WTC11 (cell line): ENCODE measurements at regions not wholly inside any gene's neighbourhood (a gene's known extent, or its start where the extent isn't known, plus 50 kb on each side); places are given as distances from the start of the nearest gene placed in this dataset.

Experiments used
- ATAC-seq: fragments of 200-7000 bp; cut with Tn5 transposase; 2 replicates; pipeline ENCODE4 v1.10.0; 2021; ENCODE audit warnings: mild to moderate bottlenecking, moderate library complexity
- CTCF ChIA-PET: fragments of 300-600 bp; sonication (Branson Sonifier 250); formaldehyde crosslinking; loops from one replicate; lab custom pipeline; 2021; ENCODE audit warnings: antibody characterized with exemption; lab: Charles Lee
- POLR2A ChIA-PET: fragments of 350-600 bp; sonication (Branson Sonifier 250); formaldehyde crosslinking; loops from one replicate; lab custom pipeline; 2021; ENCODE audit warnings: antibody characterized with exemption; lab: Charles Lee
- DNase-seq: peaks from one replicate; pipeline ENCODE4 v3.0.0; 2021; ENCODE audit warnings: low spot score
- H3K27ac Mint-ChIP-seq: 2 replicates; pipeline ENCODE4 v1.8.0; 2021; ENCODE audit warnings: mixed read lengths
- H3K27me3 Mint-ChIP-seq: 2 replicates; pipeline ENCODE4 v1.8.0; 2021; ENCODE audit warnings: low read depth, mild to moderate bottlenecking, moderate library complexity, mixed read lengths
- H3K36me3 Mint-ChIP-seq: 2 replicates; pipeline ENCODE4 v1.8.0; 2021; ENCODE audit warnings: mixed read lengths
- H3K4me1 Mint-ChIP-seq: 2 replicates; pipeline ENCODE4 v1.8.0; 2022; ENCODE audit warnings: mixed read lengths
- H3K4me3 Mint-ChIP-seq: 2 replicates; pipeline ENCODE4 v1.8.0; 2021; ENCODE audit warnings: mild to moderate bottlenecking, moderate library complexity, mixed read lengths
- H3K9me3 Mint-ChIP-seq: 2 replicates; pipeline ENCODE4 v1.8.0; 2021; ENCODE audit warnings: mixed read lengths
- ATF1 ChIP-seq: sonication (generic); formaldehyde crosslinking; IDR thresholded peaks from 2 replicates; pipeline ENCODE4 v1.8.1; 2023; ENCODE audit warnings: mild to moderate bottlenecking, moderate library complexity, missing genetic modification reagents
- CREM ChIP-seq: sonication (generic); formaldehyde crosslinking; IDR thresholded peaks from 2 replicates; pipeline ENCODE4 v1.8.1; 2022; ENCODE audit warnings: mild to moderate bottlenecking, missing genetic modification reagents, moderate library complexity
- EMX1 ChIP-seq: fragments of 250-450 bp; sonication (Bioruptor Pico); IDR thresholded peaks from 2 replicates; pipeline ENCODE4 v1.8.0; 2021; ENCODE audit warnings: mild to moderate bottlenecking
- GTF2I ChIP-seq: fragments of 250-450 bp; sonication (Bioruptor Pico); conservative IDR thresholded peaks from 2 replicates; pipeline ENCODE4 v1.4.0; 2021; ENCODE audit warnings: mild to moderate bottlenecking
- KAT7 ChIP-seq: sonication (generic); formaldehyde crosslinking; IDR thresholded peaks from 2 replicates; pipeline ENCODE4 v1.8.1; 2023; ENCODE audit warnings: missing genetic modification reagents, mild to moderate bottlenecking, borderline replicate concordance
- NFATC4 ChIP-seq: fragments of 250-450 bp; sonication (Bioruptor Pico); IDR thresholded peaks from 2 replicates; pipeline ENCODE4 v1.9.0; 2021; ENCODE audit warnings: mild to moderate bottlenecking
- NFYB ChIP-seq: sonication (generic); formaldehyde crosslinking; conservative IDR thresholded peaks from 2 replicates; pipeline ENCODE4 v1.8.0; 2022; ENCODE audit warnings: low read depth, missing genetic modification reagents
- ZNF423 ChIP-seq: fragments of 250-450 bp; sonication (Bioruptor Pico); IDR thresholded peaks from 2 replicates; pipeline ENCODE4 v2.1.2; 2022; ENCODE audit warnings: mild to moderate bottlenecking, moderate library complexity
- TF ChIP-seq, protein P1 (sequence below): sonication (generic); formaldehyde crosslinking; IDR thresholded peaks from 2 replicates; pipeline ENCODE4 v1.8.1; 2022; ENCODE audit warnings: mild to moderate bottlenecking, missing genetic modification reagents, moderate library complexity, borderline replicate concordance
- TF ChIP-seq, protein P2 (sequence below): sonication (generic); formaldehyde crosslinking; IDR thresholded peaks from 2 replicates; pipeline ENCODE4 v1.8.0; 2022; ENCODE audit warnings: mild to moderate bottlenecking, missing genetic modification reagents
- TF ChIP-seq, protein P3 (sequence below): sonication (generic); formaldehyde crosslinking; IDR thresholded peaks from 2 replicates; pipeline ENCODE4 v1.8.0; 2023; ENCODE audit warnings: mild to moderate bottlenecking, missing genetic modification reagents
- TF ChIP-seq, protein P4 (sequence below): fragments of 250-450 bp; sonication (Bioruptor Pico); IDR thresholded peaks from 2 replicates; pipeline ENCODE4 v1.9.0; 2021; ENCODE audit warnings: mild to moderate bottlenecking, borderline replicate concordance
- TF ChIP-seq, protein P5 (sequence below): sonication (generic); formaldehyde crosslinking; IDR thresholded peaks from 2 replicates; pipeline ENCODE4 v1.8.0; 2023; ENCODE audit warnings: missing genetic modification reagents
- TF ChIP-seq, protein P6 (sequence below): sonication (generic); formaldehyde crosslinking; IDR thresholded peaks from 2 replicates; pipeline ENCODE4 v1.8.1; 2023; ENCODE audit warnings: mild to moderate bottlenecking, missing genetic modification reagents

DNA sequence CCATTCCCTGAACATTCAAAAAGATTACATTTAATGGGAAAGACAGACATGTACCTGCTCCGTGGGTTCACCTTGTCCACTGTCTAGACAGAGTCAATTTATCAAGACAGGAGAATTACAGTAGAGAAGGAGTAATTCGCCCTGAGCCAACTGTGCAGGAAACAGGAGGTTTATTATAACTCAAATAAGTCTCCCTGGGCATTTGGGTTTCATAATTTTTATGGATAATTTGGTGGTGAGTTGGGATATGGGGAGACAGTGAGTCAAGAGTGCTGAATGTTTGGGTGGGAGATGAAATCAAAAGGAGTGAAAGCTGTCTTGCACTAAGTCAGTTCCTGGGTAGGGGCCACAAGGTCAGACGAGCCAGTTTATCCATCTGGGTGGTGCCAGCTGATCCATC, 165.9 kb upstream of the NAMPT start (continued):
- no peak for TF ChIP-seq KAT7 (CRISPR knock-in tag)
- TF ChIP-seq EMX1 (CRISPR knock-in tag): no peak
- TF ChIP-seq, protein P1, sequence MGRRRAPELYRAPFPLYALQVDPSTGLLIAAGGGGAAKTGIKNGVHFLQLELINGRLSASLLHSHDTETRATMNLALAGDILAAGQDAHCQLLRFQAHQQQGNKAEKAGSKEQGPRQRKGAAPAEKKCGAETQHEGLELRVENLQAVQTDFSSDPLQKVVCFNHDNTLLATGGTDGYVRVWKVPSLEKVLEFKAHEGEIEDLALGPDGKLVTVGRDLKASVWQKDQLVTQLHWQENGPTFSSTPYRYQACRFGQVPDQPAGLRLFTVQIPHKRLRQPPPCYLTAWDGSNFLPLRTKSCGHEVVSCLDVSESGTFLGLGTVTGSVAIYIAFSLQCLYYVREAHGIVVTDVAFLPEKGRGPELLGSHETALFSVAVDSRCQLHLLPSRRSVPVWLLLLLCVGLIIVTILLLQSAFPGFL (CRISPR knock-in tag): no peak
- no peak for TF ChIP-seq CREM
- TF ChIP-seq, protein P2, sequence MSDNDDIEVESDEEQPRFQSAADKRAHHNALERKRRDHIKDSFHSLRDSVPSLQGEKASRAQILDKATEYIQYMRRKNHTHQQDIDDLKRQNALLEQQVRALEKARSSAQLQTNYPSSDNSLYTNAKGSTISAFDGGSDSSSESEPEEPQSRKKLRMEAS (CRISPR knock-in tag): no peak
- TF ChIP-seq, protein P3, sequence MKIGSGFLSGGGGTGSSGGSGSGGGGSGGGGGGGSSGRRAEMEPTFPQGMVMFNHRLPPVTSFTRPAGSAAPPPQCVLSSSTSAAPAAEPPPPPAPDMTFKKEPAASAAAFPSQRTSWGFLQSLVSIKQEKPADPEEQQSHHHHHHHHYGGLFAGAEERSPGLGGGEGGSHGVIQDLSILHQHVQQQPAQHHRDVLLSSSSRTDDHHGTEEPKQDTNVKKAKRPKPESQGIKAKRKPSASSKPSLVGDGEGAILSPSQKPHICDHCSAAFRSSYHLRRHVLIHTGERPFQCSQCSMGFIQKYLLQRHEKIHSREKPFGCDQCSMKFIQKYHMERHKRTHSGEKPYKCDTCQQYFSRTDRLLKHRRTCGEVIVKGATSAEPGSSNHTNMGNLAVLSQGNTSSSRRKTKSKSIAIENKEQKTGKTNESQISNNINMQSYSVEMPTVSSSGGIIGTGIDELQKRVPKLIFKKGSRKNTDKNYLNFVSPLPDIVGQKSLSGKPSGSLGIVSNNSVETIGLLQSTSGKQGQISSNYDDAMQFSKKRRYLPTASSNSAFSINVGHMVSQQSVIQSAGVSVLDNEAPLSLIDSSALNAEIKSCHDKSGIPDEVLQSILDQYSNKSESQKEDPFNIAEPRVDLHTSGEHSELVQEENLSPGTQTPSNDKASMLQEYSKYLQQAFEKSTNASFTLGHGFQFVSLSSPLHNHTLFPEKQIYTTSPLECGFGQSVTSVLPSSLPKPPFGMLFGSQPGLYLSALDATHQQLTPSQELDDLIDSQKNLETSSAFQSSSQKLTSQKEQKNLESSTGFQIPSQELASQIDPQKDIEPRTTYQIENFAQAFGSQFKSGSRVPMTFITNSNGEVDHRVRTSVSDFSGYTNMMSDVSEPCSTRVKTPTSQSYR (CRISPR knock-in tag): no peak
- TF ChIP-seq, all 79 proteins: peak for 0

DNA sequence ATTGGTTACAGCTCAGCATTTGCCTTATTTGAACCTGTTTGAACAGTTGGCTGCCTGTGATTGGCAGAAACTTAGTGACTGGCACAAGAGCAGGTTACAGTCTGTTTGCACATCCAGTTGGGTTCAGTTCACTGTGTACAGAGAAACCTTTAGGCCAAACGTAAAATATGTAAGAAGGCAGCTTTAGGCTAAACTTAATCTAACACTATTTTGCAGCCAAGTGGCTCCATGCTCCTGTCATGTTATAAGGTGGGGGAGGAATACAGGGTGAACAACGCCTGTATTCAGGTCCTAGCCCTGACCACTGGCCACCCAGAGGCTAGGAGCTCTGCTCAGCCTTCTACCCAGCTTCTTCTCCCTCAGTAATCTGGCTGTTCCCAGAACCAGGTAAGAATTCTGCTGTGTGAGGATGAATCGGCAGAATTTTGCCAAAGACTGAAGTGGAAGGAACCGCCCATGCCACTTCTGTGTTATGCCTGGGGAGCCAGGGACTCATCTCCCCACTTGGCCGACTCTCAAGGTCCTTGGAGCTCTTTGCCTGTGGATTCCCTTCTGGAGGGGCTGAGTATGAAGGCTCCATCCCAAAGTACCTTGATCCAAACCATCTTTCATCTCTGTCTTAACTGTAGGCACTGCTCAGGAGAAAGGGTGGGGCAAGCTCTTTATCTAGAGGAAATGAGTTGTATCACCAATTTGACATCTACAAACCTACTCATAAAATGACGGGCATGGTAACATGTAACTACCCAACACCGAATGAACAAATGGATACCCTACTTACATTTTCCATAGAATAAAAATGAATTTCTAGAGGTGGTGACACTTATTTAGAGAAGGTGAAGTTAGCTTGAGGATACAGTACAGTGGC, 164.4 kb upstream of the NAMPT start:
- peaks cover 39% of the 10 kb centered on the region for H3K36me3 Mint-ChIP-seq
- ChIA-PET CTCF (no interaction called here), POLR2A (no interaction called here)
- ATAC-seq (no peak), DNase-seq (no peak)
- no peaks in the 10 kb centered on the region for H3K4me1 Mint-ChIP-seq
- H3K4me3 Mint-ChIP-seq: no peak overlapping the region
- peaks cover 5% of the 10 kb centered on the region; the same call in 1 of the 2 replicates for H3K27me3 Mint-ChIP-seq
- no peak for TF ChIP-seq GTF2I
- TF ChIP-seq, protein P3 (CRISPR knock-in tag): no peak
- TF ChIP-seq, protein P4, sequence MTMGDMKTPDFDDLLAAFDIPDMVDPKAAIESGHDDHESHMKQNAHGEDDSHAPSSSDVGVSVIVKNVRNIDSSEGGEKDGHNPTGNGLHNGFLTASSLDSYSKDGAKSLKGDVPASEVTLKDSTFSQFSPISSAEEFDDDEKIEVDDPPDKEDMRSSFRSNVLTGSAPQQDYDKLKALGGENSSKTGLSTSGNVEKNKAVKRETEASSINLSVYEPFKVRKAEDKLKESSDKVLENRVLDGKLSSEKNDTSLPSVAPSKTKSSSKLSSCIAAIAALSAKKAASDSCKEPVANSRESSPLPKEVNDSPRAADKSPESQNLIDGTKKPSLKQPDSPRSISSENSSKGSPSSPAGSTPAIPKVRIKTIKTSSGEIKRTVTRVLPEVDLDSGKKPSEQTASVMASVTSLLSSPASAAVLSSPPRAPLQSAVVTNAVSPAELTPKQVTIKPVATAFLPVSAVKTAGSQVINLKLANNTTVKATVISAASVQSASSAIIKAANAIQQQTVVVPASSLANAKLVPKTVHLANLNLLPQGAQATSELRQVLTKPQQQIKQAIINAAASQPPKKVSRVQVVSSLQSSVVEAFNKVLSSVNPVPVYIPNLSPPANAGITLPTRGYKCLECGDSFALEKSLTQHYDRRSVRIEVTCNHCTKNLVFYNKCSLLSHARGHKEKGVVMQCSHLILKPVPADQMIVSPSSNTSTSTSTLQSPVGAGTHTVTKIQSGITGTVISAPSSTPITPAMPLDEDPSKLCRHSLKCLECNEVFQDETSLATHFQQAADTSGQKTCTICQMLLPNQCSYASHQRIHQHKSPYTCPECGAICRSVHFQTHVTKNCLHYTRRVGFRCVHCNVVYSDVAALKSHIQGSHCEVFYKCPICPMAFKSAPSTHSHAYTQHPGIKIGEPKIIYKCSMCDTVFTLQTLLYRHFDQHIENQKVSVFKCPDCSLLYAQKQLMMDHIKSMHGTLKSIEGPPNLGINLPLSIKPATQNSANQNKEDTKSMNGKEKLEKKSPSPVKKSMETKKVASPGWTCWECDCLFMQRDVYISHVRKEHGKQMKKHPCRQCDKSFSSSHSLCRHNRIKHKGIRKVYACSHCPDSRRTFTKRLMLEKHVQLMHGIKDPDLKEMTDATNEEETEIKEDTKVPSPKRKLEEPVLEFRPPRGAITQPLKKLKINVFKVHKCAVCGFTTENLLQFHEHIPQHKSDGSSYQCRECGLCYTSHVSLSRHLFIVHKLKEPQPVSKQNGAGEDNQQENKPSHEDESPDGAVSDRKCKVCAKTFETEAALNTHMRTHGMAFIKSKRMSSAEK (CRISPR knock-in tag): no peak
- TF ChIP-seq, protein P1 (CRISPR knock-in tag): no peak
- TF ChIP-seq ATF1 (CRISPR knock-in tag): no peak
- TF ChIP-seq, protein P5, sequence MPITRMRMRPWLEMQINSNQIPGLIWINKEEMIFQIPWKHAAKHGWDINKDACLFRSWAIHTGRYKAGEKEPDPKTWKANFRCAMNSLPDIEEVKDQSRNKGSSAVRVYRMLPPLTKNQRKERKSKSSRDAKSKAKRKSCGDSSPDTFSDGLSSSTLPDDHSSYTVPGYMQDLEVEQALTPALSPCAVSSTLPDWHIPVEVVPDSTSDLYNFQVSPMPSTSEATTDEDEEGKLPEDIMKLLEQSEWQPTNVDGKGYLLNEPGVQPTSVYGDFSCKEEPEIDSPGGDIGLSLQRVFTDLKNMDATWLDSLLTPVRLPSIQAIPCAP (CRISPR knock-in tag): no peak
- no peak for TF ChIP-seq ZNF423 (CRISPR knock-in tag)
- TF ChIP-seq, protein P6, sequence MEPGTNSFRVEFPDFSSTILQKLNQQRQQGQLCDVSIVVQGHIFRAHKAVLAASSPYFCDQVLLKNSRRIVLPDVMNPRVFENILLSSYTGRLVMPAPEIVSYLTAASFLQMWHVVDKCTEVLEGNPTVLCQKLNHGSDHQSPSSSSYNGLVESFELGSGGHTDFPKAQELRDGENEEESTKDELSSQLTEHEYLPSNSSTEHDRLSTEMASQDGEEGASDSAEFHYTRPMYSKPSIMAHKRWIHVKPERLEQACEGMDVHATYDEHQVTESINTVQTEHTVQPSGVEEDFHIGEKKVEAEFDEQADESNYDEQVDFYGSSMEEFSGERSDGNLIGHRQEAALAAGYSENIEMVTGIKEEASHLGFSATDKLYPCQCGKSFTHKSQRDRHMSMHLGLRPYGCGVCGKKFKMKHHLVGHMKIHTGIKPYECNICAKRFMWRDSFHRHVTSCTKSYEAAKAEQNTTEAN (CRISPR knock-in tag): no peak
- no peak for TF ChIP-seq NFYB (CRISPR knock-in tag)
- TF ChIP-seq NFATC4 (CRISPR knock-in tag): no peak
- H3K9me3 Mint-ChIP-seq: peaks cover 66% of the 10 kb centered on the region
- no peak overlapping the region for H3K27ac Mint-ChIP-seq
